KMS-11 (cell line): ENCODE measurements at regions not wholly inside any gene's neighbourhood (a gene's known extent, or its start where the extent isn't known, plus 50 kb on each side); places are given as distances from the start of the nearest gene placed in this dataset.

Experiments used
- H2AFZ ChIP-seq: fragments of 200-600 bp; sonication (generic); 2 replicates; pipeline ENCODE4 v1.6.1; 2016; ENCODE audit warnings: antibody characterized with exemption, mixed run types, low read depth
- H3K27ac ChIP-seq: fragments of 200-600 bp; sonication (generic); 2 replicates; pipeline ENCODE4 v1.6.1; 2016; ENCODE audit warnings: mild to moderate bottlenecking, mixed run types
- H3K27me3 ChIP-seq: fragments of 200-600 bp; sonication (generic); 2 replicates; pipeline ENCODE4 v1.6.1; 2017; ENCODE audit warnings: mild to moderate bottlenecking, low read depth, mixed run types, moderate library complexity; ENCODE audit not compliant: insufficient read depth
- H3K36me3 ChIP-seq: fragments of 200-600 bp; sonication (generic); 2 replicates; pipeline ENCODE4 v1.6.1; 2017; ENCODE audit warnings: mild to moderate bottlenecking, mixed run types; ENCODE audit not compliant: insufficient read depth
- H3K4me1 ChIP-seq: fragments of 200-600 bp; sonication (generic); 2 replicates; pipeline ENCODE4 v1.6.1; 2016; ENCODE audit warnings: mild to moderate bottlenecking, low read depth, mixed run types; ENCODE audit not compliant: poor library complexity, severe bottlenecking
- H3K4me2 ChIP-seq: fragments of 200-600 bp; sonication (generic); 2 replicates; pipeline ENCODE4 v1.7.0; 2016; ENCODE audit warnings: mild to moderate bottlenecking, mixed run types
- H3K4me3 ChIP-seq: fragments of 200-600 bp; sonication (generic); IDR thresholded peaks from 2 replicates; pipeline ENCODE4 v1.6.1; 2017; ENCODE audit warnings: low read depth, low read length, mixed read lengths; ENCODE audit not compliant: insufficient read depth
- H3K79me2 ChIP-seq: fragments of 200-600 bp; sonication (generic); 2 replicates; pipeline ENCODE4 v1.6.1; 2016; ENCODE audit warnings: low read depth, mixed run types; ENCODE audit not compliant: insufficient read depth
- H3K9ac ChIP-seq: fragments of 200-600 bp; sonication (generic); 2 replicates; pipeline ENCODE4 v1.6.1; 2016; ENCODE audit warnings: mild to moderate bottlenecking, mixed run types
- H4K20me1 ChIP-seq: fragments of 200-600 bp; sonication (generic); 2 replicates; pipeline ENCODE4 v1.6.1; 2016; ENCODE audit warnings: mild to moderate bottlenecking, mixed run types; ENCODE audit not compliant: insufficient read depth
- TF ChIP-seq, protein P1 (sequence below): fragments of 200-600 bp; sonication (generic); conservative IDR thresholded peaks from 2 replicates; pipeline ENCODE4 v1.6.1; 2017; ENCODE audit warnings: low read depth, mild to moderate bottlenecking, antibody characterized with exemption, low read length, moderate library complexity, mixed read lengths

DNA sequence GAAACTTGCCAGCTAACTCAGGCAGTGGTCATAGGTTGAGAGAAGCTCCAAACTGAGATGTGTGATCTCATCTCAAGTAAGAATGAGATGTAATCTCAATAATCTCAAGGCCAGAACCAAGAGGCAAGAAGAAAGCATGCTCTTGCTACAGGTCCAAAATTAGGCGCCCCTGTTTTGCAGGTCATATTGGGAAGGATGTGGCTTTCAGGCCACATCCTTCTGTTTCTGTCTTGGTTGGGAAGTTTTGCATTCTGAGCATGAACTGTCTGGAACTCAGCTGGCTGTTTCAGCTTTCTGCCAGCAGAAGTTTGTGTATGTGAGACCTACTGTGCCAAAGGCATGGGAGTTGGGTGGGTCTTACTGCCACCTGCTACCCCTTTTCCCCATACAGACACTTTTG, 67.5 kb upstream of the MS4A8 start:
- no peak overlapping the region for H3K27ac ChIP-seq
- H3K4me2 ChIP-seq, result no peak overlapping the region
- H3K36me3 ChIP-seq, result no peaks in the 10 kb centered on the region
- TF ChIP-seq, protein P1, sequence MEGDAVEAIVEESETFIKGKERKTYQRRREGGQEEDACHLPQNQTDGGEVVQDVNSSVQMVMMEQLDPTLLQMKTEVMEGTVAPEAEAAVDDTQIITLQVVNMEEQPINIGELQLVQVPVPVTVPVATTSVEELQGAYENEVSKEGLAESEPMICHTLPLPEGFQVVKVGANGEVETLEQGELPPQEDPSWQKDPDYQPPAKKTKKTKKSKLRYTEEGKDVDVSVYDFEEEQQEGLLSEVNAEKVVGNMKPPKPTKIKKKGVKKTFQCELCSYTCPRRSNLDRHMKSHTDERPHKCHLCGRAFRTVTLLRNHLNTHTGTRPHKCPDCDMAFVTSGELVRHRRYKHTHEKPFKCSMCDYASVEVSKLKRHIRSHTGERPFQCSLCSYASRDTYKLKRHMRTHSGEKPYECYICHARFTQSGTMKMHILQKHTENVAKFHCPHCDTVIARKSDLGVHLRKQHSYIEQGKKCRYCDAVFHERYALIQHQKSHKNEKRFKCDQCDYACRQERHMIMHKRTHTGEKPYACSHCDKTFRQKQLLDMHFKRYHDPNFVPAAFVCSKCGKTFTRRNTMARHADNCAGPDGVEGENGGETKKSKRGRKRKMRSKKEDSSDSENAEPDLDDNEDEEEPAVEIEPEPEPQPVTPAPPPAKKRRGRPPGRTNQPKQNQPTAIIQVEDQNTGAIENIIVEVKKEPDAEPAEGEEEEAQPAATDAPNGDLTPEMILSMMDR, result no peak
- no peak overlapping the region for H3K4me3 ChIP-seq
- no peaks in the 10 kb centered on the region for H3K4me1 ChIP-seq
- H3K27me3 ChIP-seq, result no peaks in the 10 kb centered on the region
- H4K20me1 ChIP-seq, result no peaks in the 10 kb centered on the region
- H2AFZ ChIP-seq, result no peak overlapping the region
- no peak overlapping the region for H3K9ac ChIP-seq
- no peaks in the 10 kb centered on the region for H3K79me2 ChIP-seq

DNA sequence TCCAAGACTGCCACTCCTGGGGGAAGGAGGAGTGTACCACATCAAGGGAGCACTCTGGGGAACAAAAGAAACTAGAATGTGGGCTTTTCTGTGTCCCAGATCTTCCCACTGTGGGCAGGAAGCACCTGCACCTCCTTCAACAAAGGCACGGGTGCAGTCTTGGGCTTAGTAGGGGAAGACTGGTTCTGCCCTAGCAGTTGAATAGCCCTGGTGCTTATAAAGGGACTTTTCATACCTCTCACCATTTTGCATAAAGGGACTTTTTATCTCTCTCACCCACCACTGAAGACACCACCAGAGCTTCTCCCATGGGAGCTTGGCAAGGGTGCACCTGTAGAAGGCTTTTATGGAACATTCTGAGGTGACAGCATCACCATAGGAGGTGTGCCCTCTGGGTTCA, 65.8 kb upstream of the MS4A8 start:
- H3K79me2 ChIP-seq, result no peaks in the 10 kb centered on the region
- no peak overlapping the region for H3K9ac ChIP-seq
- no peak overlapping the region for H2AFZ ChIP-seq
- H3K4me2 ChIP-seq, result no peak overlapping the region
- H3K4me3 ChIP-seq, result no peak overlapping the region
- H3K4me1 ChIP-seq, result no peaks in the 10 kb centered on the region
- no peaks in the 10 kb centered on the region for H4K20me1 ChIP-seq
- no peaks in the 10 kb centered on the region for H3K27me3 ChIP-seq
- TF ChIP-seq, protein P1, result no peak
- no peak overlapping the region for H3K27ac ChIP-seq
- no peaks in the 10 kb centered on the region for H3K36me3 ChIP-seq

DNA sequence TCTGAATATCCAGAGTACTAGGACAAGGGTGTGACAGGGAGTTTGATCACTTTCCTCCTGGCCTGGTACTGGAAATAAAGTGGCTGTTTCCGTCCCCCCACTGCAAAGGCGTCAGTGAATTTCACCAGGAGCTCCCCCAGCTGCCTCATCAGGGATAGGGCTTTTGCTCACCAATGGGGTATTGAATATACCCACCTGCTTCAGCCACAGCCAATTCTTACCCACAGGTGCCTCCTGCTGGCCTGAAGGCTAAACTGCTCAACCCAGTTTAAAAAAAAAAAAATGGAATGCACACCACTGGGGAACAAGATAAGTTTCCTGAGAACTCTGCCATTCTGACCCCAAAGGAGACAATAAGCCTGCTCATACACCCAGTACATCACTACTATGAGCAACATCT, 65.3 kb upstream of the MS4A8 start:
- no peaks in the 10 kb centered on the region for H4K20me1 ChIP-seq
- TF ChIP-seq, protein P1, result peak; percentile 66
- H3K79me2 ChIP-seq, result no peaks in the 10 kb centered on the region
- H3K27me3 ChIP-seq, result no peaks in the 10 kb centered on the region
- no peak overlapping the region for H3K4me2 ChIP-seq
- H2AFZ ChIP-seq, result no peak overlapping the region
- no peak overlapping the region for H3K9ac ChIP-seq
- H3K4me3 ChIP-seq, result no peak overlapping the region
- H3K4me1 ChIP-seq, result no peaks in the 10 kb centered on the region
- H3K27ac ChIP-seq, result no peak overlapping the region
- no peaks in the 10 kb centered on the region for H3K36me3 ChIP-seq

DNA sequence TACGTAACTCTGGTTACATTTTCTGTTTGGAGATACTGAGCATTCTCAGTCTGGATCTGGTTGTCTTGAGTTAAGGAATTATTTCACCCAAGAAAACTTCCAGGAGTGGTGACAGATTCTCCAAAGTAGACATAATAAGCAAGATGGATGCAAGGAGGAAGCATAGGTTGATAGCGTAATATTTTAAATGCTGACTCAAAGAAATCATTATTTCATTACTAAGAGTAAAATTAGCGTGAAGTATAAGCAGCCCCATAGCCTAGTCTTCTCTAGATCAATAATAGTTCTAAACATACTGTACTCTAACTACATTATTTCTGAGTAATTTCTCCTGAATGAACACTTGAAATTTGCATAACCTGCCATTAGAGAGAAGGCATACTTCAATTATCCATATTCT, 57.5 kb upstream of the MS4A8 start:
- Histone ChIP-seq H3K27ac (no peak overlapping the region), H3K4me1 (no peaks in the 10 kb centered on the region), H3K79me2 (no peaks in the 10 kb centered on the region), H2AFZ (no peak overlapping the region), H3K4me2 (no peak overlapping the region), H3K4me3 (no peak overlapping the region), H3K36me3 (no peaks in the 10 kb centered on the region), H3K9ac (no peak overlapping the region), H4K20me1 (no peaks in the 10 kb centered on the region), H3K27me3 (no peaks in the 10 kb centered on the region)
- TF ChIP-seq, protein P1, result no peak

DNA sequence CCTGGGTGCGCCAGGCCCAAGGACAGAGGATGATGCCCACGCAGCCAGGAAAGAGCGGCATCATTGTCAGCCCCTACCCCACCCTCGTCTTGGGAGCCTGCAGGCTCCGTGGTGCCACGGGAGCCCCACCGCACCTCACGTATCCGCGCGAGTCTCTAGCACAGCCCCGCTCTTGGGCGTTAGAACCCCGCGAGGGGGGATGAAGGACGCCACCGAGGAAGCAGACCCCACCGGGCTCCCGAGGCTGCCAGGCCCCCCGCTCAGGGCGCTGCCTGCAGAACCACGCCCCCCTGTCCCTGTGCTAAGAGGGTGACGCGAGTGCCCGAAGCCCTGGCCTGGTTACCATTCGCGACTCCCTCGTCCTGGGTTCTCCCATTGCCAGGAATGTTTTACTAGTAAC, 52.3 kb upstream of the MS4A8 start:
- H3K79me2 ChIP-seq, result no peaks in the 10 kb centered on the region
- TF ChIP-seq, protein P1, result no peak
- H3K27ac ChIP-seq, result no peak overlapping the region
- no peaks in the 10 kb centered on the region for H3K36me3 ChIP-seq
- H3K9ac ChIP-seq, result no peak overlapping the region
- no peak overlapping the region for H3K4me2 ChIP-seq
- no peak overlapping the region for H3K4me3 ChIP-seq
- H2AFZ ChIP-seq, result no peak overlapping the region
- H3K27me3 ChIP-seq, result no peaks in the 10 kb centered on the region
- H3K4me1 ChIP-seq, result no peaks in the 10 kb centered on the region
- H4K20me1 ChIP-seq, result no peaks in the 10 kb centered on the region
